ENCODE measurements at regions not wholly inside any gene's neighbourhood (a gene's known extent, or its start where the extent isn't known, plus 50 kb on each side); places are given as distances from the start of the nearest gene placed in this dataset.

DNA sequence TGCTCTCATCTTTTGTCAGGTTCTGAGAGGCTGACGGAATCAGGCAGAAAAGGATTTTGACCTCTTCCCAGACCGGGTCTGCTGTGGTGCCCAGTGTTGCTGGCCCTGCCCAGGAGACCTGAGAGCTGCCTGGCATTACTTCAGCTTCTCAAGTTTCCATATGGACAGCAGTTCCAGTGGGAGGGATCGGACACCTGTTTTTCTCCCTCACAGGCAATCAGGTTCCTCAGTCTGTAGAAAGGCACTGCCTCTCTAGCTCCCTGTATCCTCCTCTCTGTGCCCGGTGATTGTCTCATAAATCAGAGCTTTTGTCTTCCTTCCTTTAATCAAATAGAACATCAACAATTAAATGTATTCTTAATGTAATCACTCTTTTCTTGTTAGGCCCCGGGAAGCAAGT lies 198.7 kb downstream of the SEMA6A start:
- H3K4me3 ChIP-seq (ENCODE audit: low read length, poor library complexity, severe bottlenecking): no peak overlapping the region
- no peaks in the 10 kb centered on the region for H3K9me3 ChIP-seq (ENCODE audit: insufficient read depth, low read depth, low read length)
- no peaks in the 10 kb centered on the region for H3K27me3 ChIP-seq (ENCODE audit: insufficient read depth, low read length, poor library complexity, severe bottlenecking)
- TF ChIP-seq, protein P1, sequence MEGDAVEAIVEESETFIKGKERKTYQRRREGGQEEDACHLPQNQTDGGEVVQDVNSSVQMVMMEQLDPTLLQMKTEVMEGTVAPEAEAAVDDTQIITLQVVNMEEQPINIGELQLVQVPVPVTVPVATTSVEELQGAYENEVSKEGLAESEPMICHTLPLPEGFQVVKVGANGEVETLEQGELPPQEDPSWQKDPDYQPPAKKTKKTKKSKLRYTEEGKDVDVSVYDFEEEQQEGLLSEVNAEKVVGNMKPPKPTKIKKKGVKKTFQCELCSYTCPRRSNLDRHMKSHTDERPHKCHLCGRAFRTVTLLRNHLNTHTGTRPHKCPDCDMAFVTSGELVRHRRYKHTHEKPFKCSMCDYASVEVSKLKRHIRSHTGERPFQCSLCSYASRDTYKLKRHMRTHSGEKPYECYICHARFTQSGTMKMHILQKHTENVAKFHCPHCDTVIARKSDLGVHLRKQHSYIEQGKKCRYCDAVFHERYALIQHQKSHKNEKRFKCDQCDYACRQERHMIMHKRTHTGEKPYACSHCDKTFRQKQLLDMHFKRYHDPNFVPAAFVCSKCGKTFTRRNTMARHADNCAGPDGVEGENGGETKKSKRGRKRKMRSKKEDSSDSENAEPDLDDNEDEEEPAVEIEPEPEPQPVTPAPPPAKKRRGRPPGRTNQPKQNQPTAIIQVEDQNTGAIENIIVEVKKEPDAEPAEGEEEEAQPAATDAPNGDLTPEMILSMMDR (conservative IDR thresholded peaks at IDR 0.05; ENCODE audit: low read length): no peak
- TF ChIP-seq EZH2phosphoT487 (IDR thresholded peaks at IDR 0.05; ENCODE audit: borderline replicate concordance): no peak
- H2AFZ ChIP-seq (ENCODE audit: low read length): no peak overlapping the region
- H3K9me2 ChIP-seq (replicated peaks; ENCODE audit: low read depth, low read length): no peaks in the 10 kb centered on the region
- H3K9ac ChIP-seq (ENCODE audit: low read depth, low read length, poor library complexity, severe bottlenecking): no peak overlapping the region
- no peaks in the 10 kb centered on the region for H3F3A ChIP-seq (ENCODE audit: low read depth)
- H3K4me1 ChIP-seq (ENCODE audit: insufficient read depth, low read length, poor library complexity, severe bottlenecking): peaks cover 9% of the 10 kb centered on the region
- H3K79me2 ChIP-seq (ENCODE audit: insufficient read depth, low read length): no peaks in the 10 kb centered on the region
- no peak overlapping the region for H3K4me2 ChIP-seq (ENCODE audit: low read depth, low read length, poor library complexity, severe bottlenecking)
- H4K20me1 ChIP-seq (ENCODE audit: insufficient read depth, low read length, poor library complexity, severe bottlenecking): no peaks in the 10 kb centered on the region
- no peaks in the 10 kb centered on the region for H3K36me3 ChIP-seq (ENCODE audit: insufficient read depth, low read length)

DNA sequence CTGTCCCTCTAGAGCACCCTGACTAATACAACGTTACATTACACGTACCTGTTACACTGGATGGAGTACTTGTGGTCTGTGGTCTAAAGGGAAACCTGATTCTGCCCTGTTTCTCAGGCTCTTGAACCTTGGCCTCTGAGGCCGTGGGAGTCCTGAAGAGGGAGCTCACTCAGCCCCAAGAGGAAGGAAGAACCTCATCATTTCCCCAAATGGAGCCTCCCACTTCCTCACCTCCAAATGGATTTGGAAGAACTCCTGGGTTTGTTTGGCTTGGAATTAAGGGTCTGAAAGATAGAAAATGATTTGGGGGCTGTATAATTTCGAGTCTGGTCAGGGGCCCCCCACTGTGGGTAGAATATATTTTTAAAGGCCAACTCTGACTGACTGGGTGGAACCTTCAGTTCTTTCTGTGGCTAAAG lies 200.2 kb downstream of the SEMA6A start:
- H4K20me1 ChIP-seq (ENCODE audit: insufficient read depth, low read length, poor library complexity, severe bottlenecking): no peaks in the 10 kb centered on the region
- no peak overlapping the region for H3K9ac ChIP-seq (ENCODE audit: low read depth, low read length, poor library complexity, severe bottlenecking)
- H3K9me2 ChIP-seq (replicated peaks; ENCODE audit: low read depth, low read length): no peaks in the 10 kb centered on the region
- TF ChIP-seq, protein P1 (conservative IDR thresholded peaks at IDR 0.05; ENCODE audit: low read length): no peak
- H3K4me1 ChIP-seq (ENCODE audit: insufficient read depth, low read length, poor library complexity, severe bottlenecking): peaks cover 14% of the 10 kb centered on the region
- H3K27me3 ChIP-seq (ENCODE audit: insufficient read depth, low read length, poor library complexity, severe bottlenecking): no peaks in the 10 kb centered on the region
- H3F3A ChIP-seq (ENCODE audit: low read depth): no peaks in the 10 kb centered on the region
- H3K4me2 ChIP-seq (ENCODE audit: low read depth, low read length, poor library complexity, severe bottlenecking): no peak overlapping the region
- H2AFZ ChIP-seq (ENCODE audit: low read length): no peak overlapping the region
- no peaks in the 10 kb centered on the region for H3K36me3 ChIP-seq (ENCODE audit: insufficient read depth, low read length)
- no peaks in the 10 kb centered on the region for H3K9me3 ChIP-seq (ENCODE audit: insufficient read depth, low read depth, low read length)
- H3K79me2 ChIP-seq (ENCODE audit: insufficient read depth, low read length): no peaks in the 10 kb centered on the region
- H3K4me3 ChIP-seq (ENCODE audit: low read length, poor library complexity, severe bottlenecking): no peak overlapping the region

DNA sequence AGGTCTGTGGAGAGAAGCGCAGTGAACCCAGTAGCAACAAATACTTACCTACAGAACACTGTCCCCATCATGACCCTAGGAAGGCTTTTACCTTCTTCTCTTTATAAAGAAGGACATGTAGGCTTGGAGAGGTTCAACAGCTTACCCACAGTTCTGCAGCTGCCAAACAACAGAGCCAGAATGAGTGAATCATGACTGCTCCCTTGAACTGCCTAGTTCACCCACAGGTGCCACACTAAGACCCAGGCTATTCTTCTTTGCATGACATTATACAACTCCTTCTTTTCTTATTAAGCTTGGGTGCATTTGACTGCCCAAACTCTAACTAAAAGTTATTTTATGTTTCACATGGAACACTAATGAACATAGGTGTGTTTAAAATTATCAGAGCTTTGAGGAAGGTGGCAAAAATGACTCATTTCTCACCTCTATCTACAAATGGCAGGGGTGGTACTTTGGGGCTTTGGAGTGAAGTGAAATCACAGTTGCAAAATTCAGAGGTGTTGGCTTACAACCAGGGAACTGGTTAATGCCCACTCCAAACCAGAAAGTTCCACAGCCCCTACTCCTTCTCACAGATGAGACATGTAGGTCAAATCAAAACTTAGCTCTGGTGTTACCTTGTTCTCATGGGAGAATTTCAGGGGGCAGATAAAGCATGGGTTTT lies 201.6 kb downstream of the SEMA6A start:
- H3K79me2 ChIP-seq (ENCODE audit: insufficient read depth, low read length): no peaks in the 10 kb centered on the region

More for the DNA sequence above, 201.6 kb downstream of the SEMA6A start:
- no peaks in the 10 kb centered on the region for H3K36me3 ChIP-seq (ENCODE audit: insufficient read depth, low read length)
- no peak overlapping the region for H3K4me3 ChIP-seq (ENCODE audit: low read length, poor library complexity, severe bottlenecking)
- H3F3A ChIP-seq (ENCODE audit: low read depth): no peaks in the 10 kb centered on the region
- H3K9me2 ChIP-seq (replicated peaks; ENCODE audit: low read depth, low read length): no peaks in the 10 kb centered on the region
- H3K4me2 ChIP-seq (ENCODE audit: low read depth, low read length, poor library complexity, severe bottlenecking): no peak overlapping the region
- peaks cover 14% of the 10 kb centered on the region for H3K4me1 ChIP-seq (ENCODE audit: insufficient read depth, low read length, poor library complexity, severe bottlenecking)
- H2AFZ ChIP-seq (ENCODE audit: low read length): no peak overlapping the region
- no peaks in the 10 kb centered on the region for H4K20me1 ChIP-seq (ENCODE audit: insufficient read depth, low read length, poor library complexity, severe bottlenecking)
- no peak for TF ChIP-seq EZH2phosphoT487 (IDR thresholded peaks at IDR 0.05; ENCODE audit: borderline replicate concordance)
- TF ChIP-seq, protein P1 (conservative IDR thresholded peaks at IDR 0.05; ENCODE audit: low read length): no peak
- H3K9me3 ChIP-seq (ENCODE audit: insufficient read depth, low read depth, low read length): no peaks in the 10 kb centered on the region
- H3K9ac ChIP-seq (ENCODE audit: low read depth, low read length, poor library complexity, severe bottlenecking): no peak overlapping the region
- H3K27me3 ChIP-seq (ENCODE audit: insufficient read depth, low read length, poor library complexity, severe bottlenecking): no peaks in the 10 kb centered on the region

Data from Loucy (cell line).